ENCODE measurements at regions not wholly inside any gene's neighbourhood (a gene's known extent, or its start where the extent isn't known, plus 50 kb on each side); places are given as distances from the start of the nearest gene placed in this dataset.

GRCh38 chr5:35384658-35385057 is 154.4 kb upstream of the PRLR start:
- POLR2A ChIA-PET = no interaction called here
- no peak overlapping the region for H3K27ac ChIP-seq (ENCODE audit: low read depth, low read length)
- CTCF ChIA-PET = no interaction called here
- no peak for TF ChIP-seq CTCF (IDR thresholded peaks at IDR 0.05; ENCODE audit: low read depth, low read length)
- H3K27me3 ChIP-seq (ENCODE audit: control insufficient read depth, insufficient read depth, low read length) = no peaks in the 10 kb centered on the region
- no peak for DNase-seq (ENCODE audit: low read depth, low spot score)
- no peak overlapping the region for H3K4me3 ChIP-seq (ENCODE audit: low read depth, low read length)
- H3K9me3 ChIP-seq (ENCODE audit: control insufficient read depth, insufficient read depth, low read length) = no peaks in the 10 kb centered on the region

- no peaks in the 10 kb centered on the region for H3K27me3 ChIP-seq (ENCODE audit: control insufficient read depth, insufficient read depth, low read length)
- H3K9me3 ChIP-seq (ENCODE audit: control insufficient read depth, insufficient read depth, low read length) = no peaks in the 10 kb centered on the region
- no peak for TF ChIP-seq CTCF (IDR thresholded peaks at IDR 0.05; ENCODE audit: low read depth, low read length)
- ChIA-PET POLR2A (no interaction called here), CTCF (no interaction called here)
- no peak for DNase-seq (ENCODE audit: low read depth, low spot score)
- H3K4me3 ChIP-seq (ENCODE audit: low read depth, low read length) = no peak overlapping the region
- H3K27ac ChIP-seq (ENCODE audit: low read depth, low read length) = no peak overlapping the region
Observed at GRCh38 chr5:35383041-35383440, 152.8 kb upstream of the PRLR start.

- ChIA-PET POLR2A (no interaction called here), CTCF (no interaction called here)
- Histone ChIP-seq H3K4me3 (ENCODE audit: low read depth, low read length) (no peak overlapping the region), H3K9me3 (ENCODE audit: control insufficient read depth, insufficient read depth, low read length) (no peaks in the 10 kb centered on the region), H3K27ac (ENCODE audit: low read depth, low read length) (no peak overlapping the region), H3K27me3 (ENCODE audit: control insufficient read depth, insufficient read depth, low read length) (no peaks in the 10 kb centered on the region)
- no peak for DNase-seq (ENCODE audit: low read depth, low spot score)
- no peak for TF ChIP-seq CTCF (IDR thresholded peaks at IDR 0.05; ENCODE audit: low read depth, low read length)
Observed at GRCh38 chr5:35377653-35378052, 147.4 kb upstream of the PRLR start.

GRCh38 chr5:35374584-35374983 is 144.3 kb upstream of the PRLR start:
- TF ChIP-seq CTCF (IDR thresholded peaks at IDR 0.05; ENCODE audit: low read depth, low read length) = no peak
- H3K9me3 ChIP-seq (ENCODE audit: control insufficient read depth, insufficient read depth, low read length) = no peaks in the 10 kb centered on the region
- H3K27ac ChIP-seq (ENCODE audit: low read depth, low read length) = no peak overlapping the region
- no peak for DNase-seq (ENCODE audit: low read depth, low spot score)
- POLR2A ChIA-PET = no interaction called here
- no peak overlapping the region for H3K4me3 ChIP-seq (ENCODE audit: low read depth, low read length)
- H3K27me3 ChIP-seq (ENCODE audit: control insufficient read depth, insufficient read depth, low read length) = no peaks in the 10 kb centered on the region
- CTCF ChIA-PET = no interaction called here

- H3K27ac ChIP-seq (ENCODE audit: low read depth, low read length) = no peak overlapping the region
- ChIA-PET POLR2A (no interaction called here), CTCF (no interaction called here)
- no peaks in the 10 kb centered on the region for H3K27me3 ChIP-seq (ENCODE audit: control insufficient read depth, insufficient read depth, low read length)
- H3K4me3 ChIP-seq (ENCODE audit: low read depth, low read length) = no peak overlapping the region
- H3K9me3 ChIP-seq (ENCODE audit: control insufficient read depth, insufficient read depth, low read length) = no peaks in the 10 kb centered on the region
- DNase-seq (ENCODE audit: low read depth, low spot score) = no peak
- TF ChIP-seq CTCF (IDR thresholded peaks at IDR 0.05; ENCODE audit: low read depth, low read length) = no peak
Observed at GRCh38 chr5:35373249-35373648, 143.0 kb upstream of the PRLR start.
